ENCODE measurements at regions not wholly inside any gene's neighbourhood (a gene's known extent, or its start where the extent isn't known, plus 50 kb on each side); places are given as distances from the start of the nearest gene placed in this dataset.

DNA sequence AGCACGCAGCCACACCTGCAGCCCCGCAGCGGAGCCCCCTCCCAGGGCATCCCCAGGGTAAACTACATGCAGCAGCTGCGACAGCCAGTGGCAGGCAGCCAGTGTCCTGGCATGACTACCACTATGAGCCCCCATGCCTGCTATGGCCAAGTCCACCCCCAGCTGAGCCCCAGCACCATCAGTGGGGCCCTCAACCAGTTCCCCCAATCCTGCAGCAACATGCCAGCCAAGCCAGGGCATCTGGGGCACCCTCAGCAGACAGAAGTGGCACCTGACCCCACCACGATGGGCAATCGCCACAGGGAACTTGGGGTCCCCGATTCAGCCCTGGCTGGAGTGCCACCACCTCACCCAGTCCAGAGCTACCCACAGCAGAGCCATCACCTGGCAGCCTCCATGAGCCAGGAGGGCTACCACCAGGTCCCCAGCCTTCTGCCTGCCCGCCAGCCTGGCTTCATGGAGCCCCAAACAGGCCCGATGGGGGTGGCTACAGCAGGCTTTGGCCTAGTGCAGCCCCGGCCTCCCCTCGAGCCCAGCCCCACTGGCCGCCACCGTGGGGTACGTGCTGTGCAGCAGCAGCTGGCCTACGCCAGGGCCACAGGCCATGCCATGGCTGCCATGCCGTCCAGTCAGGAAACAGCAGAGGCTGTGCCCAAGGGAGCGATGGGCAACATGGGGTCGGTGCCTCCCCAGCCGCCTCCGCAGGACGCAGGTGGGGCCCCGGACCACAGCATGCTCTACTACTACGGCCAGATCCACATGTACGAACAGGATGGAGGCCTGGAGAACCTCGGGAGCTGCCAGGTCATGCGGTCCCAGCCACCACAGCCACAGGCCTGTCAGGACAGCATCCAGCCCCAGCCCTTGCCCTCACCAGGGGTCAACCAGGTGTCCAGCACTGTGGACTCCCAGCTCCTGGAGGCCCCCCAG is 254.1 kb downstream of the GLI2 start:
- TF ChIP-seq, protein P1, sequence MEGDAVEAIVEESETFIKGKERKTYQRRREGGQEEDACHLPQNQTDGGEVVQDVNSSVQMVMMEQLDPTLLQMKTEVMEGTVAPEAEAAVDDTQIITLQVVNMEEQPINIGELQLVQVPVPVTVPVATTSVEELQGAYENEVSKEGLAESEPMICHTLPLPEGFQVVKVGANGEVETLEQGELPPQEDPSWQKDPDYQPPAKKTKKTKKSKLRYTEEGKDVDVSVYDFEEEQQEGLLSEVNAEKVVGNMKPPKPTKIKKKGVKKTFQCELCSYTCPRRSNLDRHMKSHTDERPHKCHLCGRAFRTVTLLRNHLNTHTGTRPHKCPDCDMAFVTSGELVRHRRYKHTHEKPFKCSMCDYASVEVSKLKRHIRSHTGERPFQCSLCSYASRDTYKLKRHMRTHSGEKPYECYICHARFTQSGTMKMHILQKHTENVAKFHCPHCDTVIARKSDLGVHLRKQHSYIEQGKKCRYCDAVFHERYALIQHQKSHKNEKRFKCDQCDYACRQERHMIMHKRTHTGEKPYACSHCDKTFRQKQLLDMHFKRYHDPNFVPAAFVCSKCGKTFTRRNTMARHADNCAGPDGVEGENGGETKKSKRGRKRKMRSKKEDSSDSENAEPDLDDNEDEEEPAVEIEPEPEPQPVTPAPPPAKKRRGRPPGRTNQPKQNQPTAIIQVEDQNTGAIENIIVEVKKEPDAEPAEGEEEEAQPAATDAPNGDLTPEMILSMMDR (conservative IDR thresholded peaks at IDR 0.05) = no peak
- no peak for TF ChIP-seq EZH2 (IDR thresholded peaks at IDR 0.05; ENCODE audit: low read depth)
